DND-41 (cell line): ENCODE measurements at regions not wholly inside any gene's neighbourhood (a gene's known extent, or its start where the extent isn't known, plus 50 kb on each side); places are given as distances from the start of the nearest gene placed in this dataset.

Experiments used
- ATAC-seq: fragments of 200-7000 bp; cut with Tn5 transposase; 3 replicates; pipeline ENCODE4 v1.9.1; 2021; ENCODE audit warnings: low read depth; ENCODE audit not compliant: insufficient read depth
- DNase-seq: peaks from one replicate; pipeline ENCODE4 v3.0.0-alpha.2; 2020
- H2AFZ ChIP-seq: 2 replicates; pipeline ENCODE4 v1.6.0; 2012; ENCODE audit warnings: low read depth, low read length
- H3K27ac ChIP-seq: 2 replicates; pipeline ENCODE4 v1.5.1; 2012; ENCODE audit warnings: low read length, inconsistent platforms
- H3K27me3 ChIP-seq: fragments of 200-600 bp; sonication (generic); 2 replicates; pipeline ENCODE4 v1.6.0; 2012; ENCODE audit warnings: low read length, mild to moderate bottlenecking, inconsistent platforms; ENCODE audit not compliant: insufficient read depth, poor library complexity
- H3K36me3 ChIP-seq: 2 replicates; pipeline ENCODE4 v1.5.1; 2012; ENCODE audit warnings: low read length, inconsistent platforms; ENCODE audit not compliant: insufficient read depth
- H3K4me1 ChIP-seq: 2 replicates; pipeline ENCODE4 v1.5.1; 2012; ENCODE audit warnings: mild to moderate bottlenecking, low read length; ENCODE audit not compliant: insufficient read depth
- H3K4me2 ChIP-seq: 2 replicates; pipeline ENCODE4 v1.6.0; 2012; ENCODE audit warnings: mild to moderate bottlenecking, moderate library complexity, low read length, inconsistent platforms; ENCODE audit not compliant: insufficient read depth
- H3K4me3 ChIP-seq, 2 experiments: fragments of 200-600 bp in 1 of 2; shearing (Covaris generic) in 1 of 2; 2 replicates each; pipeline ENCODE4 v1.5.1; 2012 to 2016; ENCODE audit warnings: inconsistent platforms in 2 of 2, low read length in 2 of 2, mild to moderate bottlenecking in 2 of 2, low read depth in 1 of 2, moderate library complexity in 1 of 2
- H3K79me2 ChIP-seq: 2 replicates; pipeline ENCODE4 v1.6.0; 2012; ENCODE audit warnings: low read length, inconsistent platforms; ENCODE audit not compliant: insufficient read depth
- H3K9ac ChIP-seq: 2 replicates; pipeline ENCODE4 v1.6.0; 2012; ENCODE audit warnings: low read depth, mild to moderate bottlenecking, inconsistent platforms, low read length, moderate library complexity
- H3K9me3 ChIP-seq: 2 replicates; pipeline ENCODE4 v1.5.1; 2012; ENCODE audit warnings: low read length, moderate library complexity, mild to moderate bottlenecking, inconsistent platforms; ENCODE audit not compliant: insufficient read depth, severe bottlenecking
- H4K20me1 ChIP-seq: 2 replicates; pipeline ENCODE4 v1.6.0; 2012; ENCODE audit warnings: low read length; ENCODE audit not compliant: insufficient read depth
- CTCF ChIP-seq: IDR thresholded peaks from 2 replicates; pipeline ENCODE4 v1.5.1; 2012; ENCODE audit warnings: borderline replicate concordance, low read length, moderate library complexity, mild to moderate bottlenecking; ENCODE audit not compliant: poor library complexity, severe bottlenecking; ENCODE audit errors: extremely low read depth
- EZH2 ChIP-seq: IDR thresholded peaks from 3 replicates; pipeline ENCODE4 v1.6.1; 2012; ENCODE audit warnings: borderline replicate concordance, low read depth, mild to moderate bottlenecking, moderate library complexity, low read length, inconsistent platforms; ENCODE audit not compliant: severe bottlenecking

GRCh38 chr3:150351398-150351797 lies 56.7 kb upstream of the TSC22D2 start:
- Histone ChIP-seq H2AFZ (no peak overlapping the region), H3K4me3 (no peak overlapping the region), H3K9ac (no peak overlapping the region), H3K4me1 (no peaks in the 10 kb centered on the region), H3K36me3 (no peaks in the 10 kb centered on the region), H3K27me3 (peaks cover 22% of the 10 kb centered on the region), H3K4me2 (no peak overlapping the region), H3K27ac (no peak overlapping the region), H4K20me1 (no peaks in the 10 kb centered on the region), H3K79me2 (no peaks in the 10 kb centered on the region), H3K9me3 (no peaks in the 10 kb centered on the region)
- TF ChIP-seq EZH2 (no peak), CTCF (no peak)
- no peak for ATAC-seq
- no peak for DNase-seq

GRCh38 chr3:150349314-150350097 lies 58.6 kb upstream of the TSC22D2 start:
- Histone ChIP-seq H3K79me2 (no peaks in the 10 kb centered on the region), H3K27me3 (peaks cover 22% of the 10 kb centered on the region), H3K9me3 (no peaks in the 10 kb centered on the region), H3K4me2 (no peak overlapping the region), H3K4me1 (no peaks in the 10 kb centered on the region), H3K27ac (no peak overlapping the region), H3K4me3 (no peak overlapping the region), H3K36me3 (no peaks in the 10 kb centered on the region), H4K20me1 (no peaks in the 10 kb centered on the region), H2AFZ (no peak overlapping the region), H3K9ac (no peak overlapping the region)
- TF ChIP-seq EZH2 (no peak), CTCF (no peak)
- ATAC-seq (no peak), DNase-seq (no peak)

- H4K20me1 ChIP-seq: no peaks in the 10 kb centered on the region
- H3K4me1 ChIP-seq: no peaks in the 10 kb centered on the region
- peaks cover 21% of the 10 kb centered on the region for H3K27me3 ChIP-seq
- H3K4me2 ChIP-seq: no peak overlapping the region
- no peak for TF ChIP-seq EZH2
- TF ChIP-seq CTCF: no peak
- H3K27ac ChIP-seq: no peak overlapping the region
- H3K9ac ChIP-seq: no peak overlapping the region
- H3K4me3 ChIP-seq: no peak overlapping the region
- no peaks in the 10 kb centered on the region for H3K79me2 ChIP-seq
- no peaks in the 10 kb centered on the region for H3K36me3 ChIP-seq
- DNase-seq: no peak
- no peak for ATAC-seq
- H2AFZ ChIP-seq: no peak overlapping the region
- no peaks in the 10 kb centered on the region for H3K9me3 ChIP-seq
Measured at GRCh38 chr3:150348500-150348899, 59.6 kb upstream of the TSC22D2 start.
